Fibroblast of the aortic adventitia (primary cell): ENCODE measurements at regions not wholly inside any gene's neighbourhood (a gene's known extent, or its start where the extent isn't known, plus 50 kb on each side); places are given as distances from the start of the nearest gene placed in this dataset.

ENCODE experiments used
- DNase-seq: peaks from one replicate; pipeline ENCODE4 v3.0.0-alpha.2; 2010; ENCODE audit warnings: low read depth
- H3K4me3 ChIP-seq: 2 replicates; pipeline ENCODE4 v1.5.1; 2011; ENCODE audit warnings: low read depth, mild to moderate bottlenecking, control low read depth, low read length, moderate library complexity
- CTCF ChIP-seq: IDR thresholded peaks from 2 replicates; pipeline ENCODE4 v1.5.1; 2011; ENCODE audit warnings: mild to moderate bottlenecking, low read length, control low read depth, inconsistent platforms; ENCODE audit not compliant: insufficient read depth

- no peak overlapping the region for H3K4me3 ChIP-seq
- no peak for TF ChIP-seq CTCF
- DNase-seq = no peak
Measured at GRCh38 chr17:71387456-71387855, 733.4 kb upstream of the SOX9 start.

GRCh38 chr17:71392715-71393567 lies 727.9 kb upstream of the SOX9 start:
- TF ChIP-seq CTCF = no peak
- DNase-seq = peak; percentile 18
- H3K4me3 ChIP-seq = no peak overlapping the region

GRCh38 chr17:71395901-71396300 lies 724.9 kb upstream of the SOX9 start:
- TF ChIP-seq CTCF = no peak
- no peak for DNase-seq

GRCh38 chr17:71396711-71397110 lies 724.1 kb upstream of the SOX9 start:
- DNase-seq = no peak
- TF ChIP-seq CTCF = no peak
- H3K4me3 ChIP-seq = no peak overlapping the region

More at GRCh38 chr17:71395901-71396300, 724.9 kb upstream of the SOX9 start:
- no peak overlapping the region for H3K4me3 ChIP-seq

- H3K4me3 ChIP-seq = no peak overlapping the region
- TF ChIP-seq CTCF = no peak
- no peak for DNase-seq
Measured at GRCh38 chr17:71398025-71398424, 722.8 kb upstream of the SOX9 start.

GRCh38 chr17:71398800-71399219 lies 722.0 kb upstream of the SOX9 start:
- no peak for TF ChIP-seq CTCF
- DNase-seq = peak; percentile 16
- H3K4me3 ChIP-seq = no peak overlapping the region
